SK-N-SH (cell line): ENCODE measurements at regions not wholly inside any gene's neighbourhood (a gene's known extent, or its start where the extent isn't known, plus 50 kb on each side); places are given as distances from the start of the nearest gene placed in this dataset.
"Not testable (repeated sequence)": the region's sequence is repeated elsewhere in the genome, so short reads cannot be mapped to it uniquely, and the experiment has no call there.

ENCODE experiments used
- ELF1 ChIP-seq: IDR thresholded peaks from 2 replicates; pipeline ENCODE4 v1.4.0; 2012
- EP300 ChIP-seq, 2 experiments: IDR thresholded peaks; 2 replicates each; pipeline versions ENCODE4 v1.4.0 to v1.6.1; 2012; ENCODE audit warnings: borderline replicate concordance in 1 of 2, low read depth in 1 of 2, low read length in 1 of 2
- EZH2phosphoT487 ChIP-seq: fragments of 200-600 bp; sonication (generic); IDR thresholded peaks from 2 replicates; pipeline ENCODE4 v1.6.1; 2017; ENCODE audit warnings: low read depth, mixed run types, mild to moderate bottlenecking, antibody characterized with exemption, moderate library complexity, borderline replicate concordance
- POLR2AphosphoS5 ChIP-seq: IDR thresholded peaks from 2 replicates; pipeline ENCODE4 v1.6.1; 2012; ENCODE audit warnings: low read depth, low read length
- RAD21 ChIP-seq: IDR thresholded peaks from 2 replicates; pipeline ENCODE4 v1.6.1; 2012; ENCODE audit warnings: mild to moderate bottlenecking, low read length
- RXRA ChIP-seq: IDR thresholded peaks from 2 replicates; pipeline ENCODE4 v1.4.0; 2012; ENCODE audit warnings: low read depth, mild to moderate bottlenecking, borderline replicate concordance
- SIN3A ChIP-seq: IDR thresholded peaks from 2 replicates; pipeline ENCODE4 v1.6.1; 2012; ENCODE audit warnings: low read depth, mild to moderate bottlenecking, low read length, moderate library complexity, borderline replicate concordance
- SMC3 ChIP-seq: IDR thresholded peaks from 2 replicates; pipeline ENCODE4 v1.6.1; 2012; ENCODE audit warnings: low read depth, low read length, improper control_type of control experiment
- TCF12 ChIP-seq: IDR thresholded peaks from 2 replicates; pipeline ENCODE4 v1.4.0; 2012
- YY1 ChIP-seq: IDR thresholded peaks from 2 replicates; pipeline ENCODE4 v1.4.0; 2012; ENCODE audit warnings: low read depth, mild to moderate bottlenecking
- TF ChIP-seq, protein P1 (sequence below): fragments of 200-600 bp; sonication (generic); IDR thresholded peaks from 2 replicates; pipeline ENCODE4 v1.6.1; 2017; ENCODE audit warnings: antibody characterized with exemption, mild to moderate bottlenecking, moderate library complexity
- TF ChIP-seq, protein P2 (sequence below): fragments of 150-350 bp; IDR thresholded peaks from 2 replicates; pipeline ENCODE4 v1.6.1; 2017; ENCODE audit warnings: antibody characterized with exemption, low read length, low read depth, borderline replicate concordance
- TF ChIP-seq, protein P3 (sequence below): IDR thresholded peaks from 2 replicates; pipeline ENCODE4; 2012
- TF ChIP-seq, protein P4 (sequence below): IDR thresholded peaks from 2 replicates; pipeline ENCODE4 v1.6.1; 2012; ENCODE audit warnings: mild to moderate bottlenecking, low read depth, low read length, moderate library complexity

DNA sequence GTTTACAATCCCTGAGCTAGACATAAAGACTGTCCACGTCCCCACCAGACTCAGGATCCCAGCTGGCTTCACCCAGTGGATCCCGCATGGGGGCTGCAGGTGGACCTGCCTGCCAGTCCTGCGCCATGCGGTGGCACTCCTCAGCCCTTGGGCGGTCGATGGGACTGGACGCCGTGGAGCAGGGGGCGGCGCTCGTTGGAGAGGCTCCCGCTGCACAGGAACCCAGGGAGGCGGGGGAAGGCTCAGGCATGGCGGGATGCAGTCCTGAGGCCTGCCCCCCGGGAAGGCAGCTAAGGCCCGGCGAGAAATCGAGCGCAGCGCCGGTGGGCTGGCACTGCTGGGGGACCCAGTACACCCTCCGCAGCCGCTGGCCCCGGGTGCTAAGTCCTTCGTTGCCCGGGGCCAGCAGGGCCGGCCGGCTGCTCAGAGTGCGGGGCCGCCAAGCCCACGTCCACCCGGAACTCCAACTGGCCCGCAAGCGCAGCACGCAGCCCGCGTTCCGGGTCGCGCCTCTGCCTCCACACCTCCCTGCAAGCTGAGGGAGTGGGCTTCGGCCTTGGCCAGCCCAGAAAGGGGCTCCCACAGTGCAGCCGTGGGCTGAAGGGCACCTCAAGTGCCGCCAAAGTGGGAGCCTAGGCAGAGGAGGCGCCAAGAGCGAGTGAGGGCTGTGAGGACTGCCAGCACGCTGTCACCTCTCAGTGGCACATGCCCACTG lies 553.1 kb downstream of the CDH9 start:
- TF ChIP-seq, protein P1, sequence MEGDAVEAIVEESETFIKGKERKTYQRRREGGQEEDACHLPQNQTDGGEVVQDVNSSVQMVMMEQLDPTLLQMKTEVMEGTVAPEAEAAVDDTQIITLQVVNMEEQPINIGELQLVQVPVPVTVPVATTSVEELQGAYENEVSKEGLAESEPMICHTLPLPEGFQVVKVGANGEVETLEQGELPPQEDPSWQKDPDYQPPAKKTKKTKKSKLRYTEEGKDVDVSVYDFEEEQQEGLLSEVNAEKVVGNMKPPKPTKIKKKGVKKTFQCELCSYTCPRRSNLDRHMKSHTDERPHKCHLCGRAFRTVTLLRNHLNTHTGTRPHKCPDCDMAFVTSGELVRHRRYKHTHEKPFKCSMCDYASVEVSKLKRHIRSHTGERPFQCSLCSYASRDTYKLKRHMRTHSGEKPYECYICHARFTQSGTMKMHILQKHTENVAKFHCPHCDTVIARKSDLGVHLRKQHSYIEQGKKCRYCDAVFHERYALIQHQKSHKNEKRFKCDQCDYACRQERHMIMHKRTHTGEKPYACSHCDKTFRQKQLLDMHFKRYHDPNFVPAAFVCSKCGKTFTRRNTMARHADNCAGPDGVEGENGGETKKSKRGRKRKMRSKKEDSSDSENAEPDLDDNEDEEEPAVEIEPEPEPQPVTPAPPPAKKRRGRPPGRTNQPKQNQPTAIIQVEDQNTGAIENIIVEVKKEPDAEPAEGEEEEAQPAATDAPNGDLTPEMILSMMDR, result not testable (repeated sequence)
- TF ChIP-seq, protein P2, sequence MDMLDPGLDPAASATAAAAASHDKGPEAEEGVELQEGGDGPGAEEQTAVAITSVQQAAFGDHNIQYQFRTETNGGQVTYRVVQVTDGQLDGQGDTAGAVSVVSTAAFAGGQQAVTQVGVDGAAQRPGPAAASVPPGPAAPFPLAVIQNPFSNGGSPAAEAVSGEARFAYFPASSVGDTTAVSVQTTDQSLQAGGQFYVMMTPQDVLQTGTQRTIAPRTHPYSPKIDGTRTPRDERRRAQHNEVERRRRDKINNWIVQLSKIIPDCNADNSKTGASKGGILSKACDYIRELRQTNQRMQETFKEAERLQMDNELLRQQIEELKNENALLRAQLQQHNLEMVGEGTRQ, result not testable (repeated sequence)
- TF ChIP-seq, protein P3, sequence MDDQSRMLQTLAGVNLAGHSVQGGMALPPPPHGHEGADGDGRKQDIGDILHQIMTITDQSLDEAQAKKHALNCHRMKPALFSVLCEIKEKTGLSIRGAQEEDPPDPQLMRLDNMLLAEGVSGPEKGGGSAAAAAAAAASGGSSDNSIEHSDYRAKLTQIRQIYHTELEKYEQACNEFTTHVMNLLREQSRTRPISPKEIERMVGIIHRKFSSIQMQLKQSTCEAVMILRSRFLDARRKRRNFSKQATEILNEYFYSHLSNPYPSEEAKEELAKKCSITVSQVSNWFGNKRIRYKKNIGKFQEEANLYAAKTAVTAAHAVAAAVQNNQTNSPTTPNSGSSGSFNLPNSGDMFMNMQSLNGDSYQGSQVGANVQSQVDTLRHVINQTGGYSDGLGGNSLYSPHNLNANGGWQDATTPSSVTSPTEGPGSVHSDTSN, result not testable (repeated sequence)
- not testable (repeated sequence) for TF ChIP-seq YY1; SIN3A; POLR2AphosphoS5; ELF1; EP300 (IDR thresholded peaks at IDR 0.05; ENCODE audit: borderline replicate concordance in 1 of 2, low read depth in 1 of 2, low read length in 1 of 2); RAD21; RXRA; EZH2phosphoT487; SMC3; TCF12
- TF ChIP-seq, protein P4, sequence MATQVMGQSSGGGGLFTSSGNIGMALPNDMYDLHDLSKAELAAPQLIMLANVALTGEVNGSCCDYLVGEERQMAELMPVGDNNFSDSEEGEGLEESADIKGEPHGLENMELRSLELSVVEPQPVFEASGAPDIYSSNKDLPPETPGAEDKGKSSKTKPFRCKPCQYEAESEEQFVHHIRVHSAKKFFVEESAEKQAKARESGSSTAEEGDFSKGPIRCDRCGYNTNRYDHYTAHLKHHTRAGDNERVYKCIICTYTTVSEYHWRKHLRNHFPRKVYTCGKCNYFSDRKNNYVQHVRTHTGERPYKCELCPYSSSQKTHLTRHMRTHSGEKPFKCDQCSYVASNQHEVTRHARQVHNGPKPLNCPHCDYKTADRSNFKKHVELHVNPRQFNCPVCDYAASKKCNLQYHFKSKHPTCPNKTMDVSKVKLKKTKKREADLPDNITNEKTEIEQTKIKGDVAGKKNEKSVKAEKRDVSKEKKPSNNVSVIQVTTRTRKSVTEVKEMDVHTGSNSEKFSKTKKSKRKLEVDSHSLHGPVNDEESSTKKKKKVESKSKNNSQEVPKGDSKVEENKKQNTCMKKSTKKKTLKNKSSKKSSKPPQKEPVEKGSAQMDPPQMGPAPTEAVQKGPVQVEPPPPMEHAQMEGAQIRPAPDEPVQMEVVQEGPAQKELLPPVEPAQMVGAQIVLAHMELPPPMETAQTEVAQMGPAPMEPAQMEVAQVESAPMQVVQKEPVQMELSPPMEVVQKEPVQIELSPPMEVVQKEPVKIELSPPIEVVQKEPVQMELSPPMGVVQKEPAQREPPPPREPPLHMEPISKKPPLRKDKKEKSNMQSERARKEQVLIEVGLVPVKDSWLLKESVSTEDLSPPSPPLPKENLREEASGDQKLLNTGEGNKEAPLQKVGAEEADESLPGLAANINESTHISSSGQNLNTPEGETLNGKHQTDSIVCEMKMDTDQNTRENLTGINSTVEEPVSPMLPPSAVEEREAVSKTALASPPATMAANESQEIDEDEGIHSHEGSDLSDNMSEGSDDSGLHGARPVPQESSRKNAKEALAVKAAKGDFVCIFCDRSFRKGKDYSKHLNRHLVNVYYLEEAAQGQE, result not testable (repeated sequence)
